OCI-LY7 (cell line): ENCODE measurements at regions not wholly inside any gene's neighbourhood (a gene's known extent, or its start where the extent isn't known, plus 50 kb on each side); places are given as distances from the start of the nearest gene placed in this dataset.

Experiments
- CTCF ChIP-seq: fragments of 200-600 bp; sonication (generic); conservative IDR thresholded peaks from 2 replicates; pipeline ENCODE4 v1.5.1; 2014; ENCODE audit warnings: mild to moderate bottlenecking, antibody characterized with exemption, low read length, moderate library complexity, mixed read lengths
- EZH2phosphoT487 ChIP-seq: fragments of 200-600 bp; sonication (generic); IDR thresholded peaks from 2 replicates; pipeline ENCODE4 v1.6.1; 2018; ENCODE audit warnings: low read depth, borderline replicate concordance, mild to moderate bottlenecking, mixed run types, antibody characterized with exemption, low read length, moderate library complexity, mixed read lengths

DNA sequence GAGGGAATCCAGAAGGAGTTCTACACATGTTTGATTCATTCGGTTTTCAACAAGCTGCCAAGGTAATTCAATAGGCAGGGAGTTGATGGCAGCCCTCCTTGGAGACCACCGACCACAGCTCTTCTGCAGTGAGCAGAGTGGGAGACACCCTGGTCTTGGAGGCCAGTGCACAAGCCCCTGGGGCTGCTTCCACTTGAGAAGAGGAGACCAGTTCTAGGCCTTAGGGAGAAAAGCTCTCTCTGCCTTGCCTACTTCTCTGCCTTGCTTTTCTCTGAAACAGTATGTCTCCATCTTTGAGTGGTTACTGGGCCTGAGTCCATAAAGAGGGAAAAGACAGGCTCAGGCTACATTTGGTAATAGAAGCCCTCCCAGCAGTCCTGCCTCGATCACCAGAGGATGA, 671.9 kb downstream of the UQCRFS1 start:
- TF ChIP-seq CTCF (no peak), EZH2phosphoT487 (no peak)
